ENCODE measurements at regions not wholly inside any gene's neighbourhood (a gene's known extent, or its start where the extent isn't known, plus 50 kb on each side); places are given as distances from the start of the nearest gene placed in this dataset.
A peak's percentile ranks its signal among the peaks of the same experiment; 100 is the strongest.

DNA sequence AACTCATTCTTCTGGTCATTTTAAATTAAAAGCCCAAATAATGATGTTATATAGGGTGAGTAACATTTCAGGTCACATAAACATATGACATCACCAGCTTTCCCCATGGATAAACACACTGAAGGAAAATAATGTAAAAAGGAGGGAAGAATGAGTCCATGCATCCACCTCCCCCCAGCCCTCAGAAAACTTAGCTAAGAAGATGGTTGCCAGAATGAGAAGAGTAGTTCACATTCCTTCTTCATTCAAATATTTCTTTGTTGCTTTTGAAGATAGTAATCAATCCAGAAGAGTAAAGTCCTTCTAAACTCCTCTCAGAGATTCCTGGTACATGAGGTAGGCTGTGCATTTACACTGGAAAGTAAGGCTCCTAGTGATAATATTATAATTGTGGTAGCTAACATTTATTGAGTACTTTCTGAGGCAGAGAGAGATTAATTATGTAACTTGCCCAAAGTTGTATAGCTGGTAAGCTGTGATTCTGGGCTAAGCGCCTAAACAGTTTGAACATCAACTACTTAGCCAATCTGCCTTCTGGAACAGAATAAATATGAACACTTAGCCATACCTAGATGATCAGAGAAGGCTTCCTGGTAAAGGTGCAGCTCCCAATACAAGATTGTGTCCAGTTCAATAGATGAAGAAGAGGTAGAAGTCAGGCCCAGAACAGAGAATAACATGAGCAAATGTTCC lies 256.7 kb upstream of the FN1 start:
- Histone ChIP-seq H3K4me1 (peaks cover 0 to 31% (median 15%) of the 10 kb centered on the region in 4 donors), H3K36me3 (no peaks in the 10 kb centered on the region), H3K4me3 (no peak overlapping the region), H3K27ac (peak overlapping the region in 1 of 3 donors; percentile 29), H3K27me3 (no peaks in the 10 kb centered on the region), H3K9me3 (no peaks in the 10 kb centered on the region)
- ATAC-seq (peak; percentile 76 to 84 (median 80)), DNase-seq (no peak)
- intact Hi-C loops (cut with DNase I): no loop called here
- WGBS (ENCODE audit: insufficient coverage, low coverage, low lambda C conversion rate, missing lambda C conversion rate): 46% methylated on average over 1 of the region's 1 CpG
- TF ChIP-seq POLR2A (IDR thresholded peaks at IDR 0.05) (no peak), CTCF (IDR thresholded peaks at IDR 0.05) (no peak)

GRCh38 chr2:215691346-215691745 lies 255.5 kb upstream of the FN1 start:
- no peak for DNase-seq
- H3K4me3 ChIP-seq: no peak overlapping the region
- no peaks in the 10 kb centered on the region for H3K36me3 ChIP-seq
- intact Hi-C loops (cut with DNase I): no loop called here
- no peak overlapping the region for H3K27ac ChIP-seq
- no peak for ATAC-seq
- TF ChIP-seq CTCF (IDR thresholded peaks at IDR 0.05): no peak
- TF ChIP-seq POLR2A (IDR thresholded peaks at IDR 0.05): no peak
- peaks cover 0 to 24% (median 13%) of the 10 kb centered on the region in 4 donors for H3K4me1 ChIP-seq
- H3K9me3 ChIP-seq: no peaks in the 10 kb centered on the region
- H3K27me3 ChIP-seq: no peaks in the 10 kb centered on the region

- Histone ChIP-seq H3K27me3 (no peaks in the 10 kb centered on the region), H3K36me3 (no peaks in the 10 kb centered on the region), H3K27ac (no peak overlapping the region), H3K4me1 (peaks cover 0 to 15% (median 2%) of the 10 kb centered on the region in 4 donors), H3K9me3 (no peaks in the 10 kb centered on the region), H3K4me3 (no peak overlapping the region)
- ATAC-seq (no peak), DNase-seq (no peak)
- intact Hi-C loops (cut with DNase I): no loop called here
- 96% methylated on average over 2 of the region's 2 CpGs for WGBS (ENCODE audit: insufficient coverage, low coverage, low lambda C conversion rate, missing lambda C conversion rate)
- TF ChIP-seq CTCF (IDR thresholded peaks at IDR 0.05): no peak
- no peak for TF ChIP-seq POLR2A (IDR thresholded peaks at IDR 0.05)
Measured at GRCh38 chr2:215687149-215688031, 251.5 kb upstream of the FN1 start.

- Histone ChIP-seq H3K4me3 (no peak overlapping the region), H3K27ac (no peak overlapping the region), H3K36me3 (no peaks in the 10 kb centered on the region), H3K9me3 (no peaks in the 10 kb centered on the region), H3K27me3 (no peaks in the 10 kb centered on the region), H3K4me1 (peaks cover 0 to 27% (median 7%) of the 10 kb centered on the region in 4 donors)
- ATAC-seq (peak in 1 of 4 donors; percentile 10), DNase-seq (no peak)
- intact Hi-C loops (cut with DNase I): no loop called here
- TF ChIP-seq POLR2A (IDR thresholded peaks at IDR 0.05) (no peak), CTCF (IDR thresholded peaks at IDR 0.05) (no peak)
- WGBS (ENCODE audit: insufficient coverage, low coverage, low lambda C conversion rate, missing lambda C conversion rate): 77% methylated on average over 1 of the region's 1 CpG
Measured at GRCh38 chr2:215685238-215685990, 249.5 kb upstream of the FN1 start.

Measured in right lobe of liver (tissue), 6 donors.